ENCODE measurements at regions not wholly inside any gene's neighbourhood (a gene's known extent, or its start where the extent isn't known, plus 50 kb on each side); places are given as distances from the start of the nearest gene placed in this dataset.

GRCh38 chr6:102126488-102126887 lies 733.0 kb downstream of the GRIK2 start:
- Mint-ChIP-seq H3K9me3 (no peaks in the 10 kb centered on the region; the same call in 1 of the 2 replicates), H3K27me3 (ENCODE audit: low read depth) (no peaks in the 10 kb centered on the region), H3K36me3 (no peaks in the 10 kb centered on the region), H3K4me1 (peaks cover 11% of the 10 kb centered on the region), H3K27ac (no peak overlapping the region), H3K4me3 (no peak overlapping the region)
- POLR2A ChIA-PET: no interaction called here
- CTCF ChIA-PET: no interaction called here
- ATAC-seq: no peak
- TF ChIP-seq SOX15 (CRISPR knock-in tag; IDR thresholded peaks at IDR 0.05) (no peak), PREB (CRISPR knock-in tag; IDR thresholded peaks at IDR 0.05; ENCODE audit: borderline replicate concordance) (no peak), GABPB1 (CRISPR knock-in tag; IDR thresholded peaks at IDR 0.05) (no peak)
- DNase-seq (ENCODE audit: low spot score): no peak

DNA sequence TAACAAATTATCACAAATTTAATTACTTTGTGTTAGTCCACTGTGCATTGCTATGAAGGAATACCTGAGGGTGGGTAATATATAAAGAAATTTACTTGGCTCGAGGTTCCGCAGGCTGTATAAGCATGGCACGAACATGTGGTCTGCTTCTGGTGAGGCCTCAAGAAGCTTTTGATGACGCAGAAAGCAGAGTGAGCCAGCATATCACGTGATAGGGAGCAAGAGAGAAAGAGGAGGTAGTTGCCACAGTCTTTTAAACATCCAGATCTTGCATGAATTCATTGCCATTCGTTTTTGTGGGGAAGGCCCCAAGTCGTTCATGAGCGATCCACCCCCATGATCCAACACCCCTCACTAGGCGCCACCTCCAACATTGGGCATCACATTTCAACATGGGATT lies 733.7 kb downstream of the GRIK2 start:
- CTCF ChIA-PET: interaction anchor here (0.8 kb wide), 1 partner anchor 13 kb away, joined by 3 read pairs; no protein-coding TSS in a partner anchor

More for the DNA sequence above, 733.7 kb downstream of the GRIK2 start:
- TF ChIP-seq, protein P1, sequence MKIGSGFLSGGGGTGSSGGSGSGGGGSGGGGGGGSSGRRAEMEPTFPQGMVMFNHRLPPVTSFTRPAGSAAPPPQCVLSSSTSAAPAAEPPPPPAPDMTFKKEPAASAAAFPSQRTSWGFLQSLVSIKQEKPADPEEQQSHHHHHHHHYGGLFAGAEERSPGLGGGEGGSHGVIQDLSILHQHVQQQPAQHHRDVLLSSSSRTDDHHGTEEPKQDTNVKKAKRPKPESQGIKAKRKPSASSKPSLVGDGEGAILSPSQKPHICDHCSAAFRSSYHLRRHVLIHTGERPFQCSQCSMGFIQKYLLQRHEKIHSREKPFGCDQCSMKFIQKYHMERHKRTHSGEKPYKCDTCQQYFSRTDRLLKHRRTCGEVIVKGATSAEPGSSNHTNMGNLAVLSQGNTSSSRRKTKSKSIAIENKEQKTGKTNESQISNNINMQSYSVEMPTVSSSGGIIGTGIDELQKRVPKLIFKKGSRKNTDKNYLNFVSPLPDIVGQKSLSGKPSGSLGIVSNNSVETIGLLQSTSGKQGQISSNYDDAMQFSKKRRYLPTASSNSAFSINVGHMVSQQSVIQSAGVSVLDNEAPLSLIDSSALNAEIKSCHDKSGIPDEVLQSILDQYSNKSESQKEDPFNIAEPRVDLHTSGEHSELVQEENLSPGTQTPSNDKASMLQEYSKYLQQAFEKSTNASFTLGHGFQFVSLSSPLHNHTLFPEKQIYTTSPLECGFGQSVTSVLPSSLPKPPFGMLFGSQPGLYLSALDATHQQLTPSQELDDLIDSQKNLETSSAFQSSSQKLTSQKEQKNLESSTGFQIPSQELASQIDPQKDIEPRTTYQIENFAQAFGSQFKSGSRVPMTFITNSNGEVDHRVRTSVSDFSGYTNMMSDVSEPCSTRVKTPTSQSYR (CRISPR knock-in tag; IDR thresholded peaks at IDR 0.05): no peak
- TF ChIP-seq SOX15 (CRISPR knock-in tag; IDR thresholded peaks at IDR 0.05) (no peak), NR1H2 (CRISPR knock-in tag; IDR thresholded peaks at IDR 0.05) (no peak), CREB1 (CRISPR knock-in tag; IDR thresholded peaks at IDR 0.05) (no peak), FOXJ3 (CRISPR knock-in tag; IDR thresholded peaks at IDR 0.05; ENCODE audit: borderline replicate concordance) (no peak), ZNF396 (CRISPR knock-in tag; IDR thresholded peaks at IDR 0.05; ENCODE audit: borderline replicate concordance) (no peak), NFE2L1 (CRISPR knock-in tag; IDR thresholded peaks at IDR 0.05) (no peak), SP1 (CRISPR knock-in tag; conservative IDR thresholded peaks at IDR 0.05) (no peak), TP53 (CRISPR knock-in tag; IDR thresholded peaks at IDR 0.05) (no peak), NFATC4 (CRISPR knock-in tag; IDR thresholded peaks at IDR 0.05) (no peak), AFF4 (CRISPR knock-in tag; IDR thresholded peaks at IDR 0.05; ENCODE audit: borderline replicate concordance) (no peak)
- TF ChIP-seq, protein P2, sequence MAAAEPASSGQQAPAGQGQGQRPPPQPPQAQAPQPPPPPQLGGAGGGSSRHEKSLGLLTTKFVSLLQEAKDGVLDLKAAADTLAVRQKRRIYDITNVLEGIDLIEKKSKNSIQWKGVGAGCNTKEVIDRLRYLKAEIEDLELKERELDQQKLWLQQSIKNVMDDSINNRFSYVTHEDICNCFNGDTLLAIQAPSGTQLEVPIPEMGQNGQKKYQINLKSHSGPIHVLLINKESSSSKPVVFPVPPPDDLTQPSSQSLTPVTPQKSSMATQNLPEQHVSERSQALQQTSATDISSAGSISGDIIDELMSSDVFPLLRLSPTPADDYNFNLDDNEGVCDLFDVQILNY (CRISPR knock-in tag; IDR thresholded peaks at IDR 0.05): no peak
- TF ChIP-seq, protein P3, sequence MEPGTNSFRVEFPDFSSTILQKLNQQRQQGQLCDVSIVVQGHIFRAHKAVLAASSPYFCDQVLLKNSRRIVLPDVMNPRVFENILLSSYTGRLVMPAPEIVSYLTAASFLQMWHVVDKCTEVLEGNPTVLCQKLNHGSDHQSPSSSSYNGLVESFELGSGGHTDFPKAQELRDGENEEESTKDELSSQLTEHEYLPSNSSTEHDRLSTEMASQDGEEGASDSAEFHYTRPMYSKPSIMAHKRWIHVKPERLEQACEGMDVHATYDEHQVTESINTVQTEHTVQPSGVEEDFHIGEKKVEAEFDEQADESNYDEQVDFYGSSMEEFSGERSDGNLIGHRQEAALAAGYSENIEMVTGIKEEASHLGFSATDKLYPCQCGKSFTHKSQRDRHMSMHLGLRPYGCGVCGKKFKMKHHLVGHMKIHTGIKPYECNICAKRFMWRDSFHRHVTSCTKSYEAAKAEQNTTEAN (CRISPR knock-in tag; IDR thresholded peaks at IDR 0.05): no peak
- TF ChIP-seq, protein P4, sequence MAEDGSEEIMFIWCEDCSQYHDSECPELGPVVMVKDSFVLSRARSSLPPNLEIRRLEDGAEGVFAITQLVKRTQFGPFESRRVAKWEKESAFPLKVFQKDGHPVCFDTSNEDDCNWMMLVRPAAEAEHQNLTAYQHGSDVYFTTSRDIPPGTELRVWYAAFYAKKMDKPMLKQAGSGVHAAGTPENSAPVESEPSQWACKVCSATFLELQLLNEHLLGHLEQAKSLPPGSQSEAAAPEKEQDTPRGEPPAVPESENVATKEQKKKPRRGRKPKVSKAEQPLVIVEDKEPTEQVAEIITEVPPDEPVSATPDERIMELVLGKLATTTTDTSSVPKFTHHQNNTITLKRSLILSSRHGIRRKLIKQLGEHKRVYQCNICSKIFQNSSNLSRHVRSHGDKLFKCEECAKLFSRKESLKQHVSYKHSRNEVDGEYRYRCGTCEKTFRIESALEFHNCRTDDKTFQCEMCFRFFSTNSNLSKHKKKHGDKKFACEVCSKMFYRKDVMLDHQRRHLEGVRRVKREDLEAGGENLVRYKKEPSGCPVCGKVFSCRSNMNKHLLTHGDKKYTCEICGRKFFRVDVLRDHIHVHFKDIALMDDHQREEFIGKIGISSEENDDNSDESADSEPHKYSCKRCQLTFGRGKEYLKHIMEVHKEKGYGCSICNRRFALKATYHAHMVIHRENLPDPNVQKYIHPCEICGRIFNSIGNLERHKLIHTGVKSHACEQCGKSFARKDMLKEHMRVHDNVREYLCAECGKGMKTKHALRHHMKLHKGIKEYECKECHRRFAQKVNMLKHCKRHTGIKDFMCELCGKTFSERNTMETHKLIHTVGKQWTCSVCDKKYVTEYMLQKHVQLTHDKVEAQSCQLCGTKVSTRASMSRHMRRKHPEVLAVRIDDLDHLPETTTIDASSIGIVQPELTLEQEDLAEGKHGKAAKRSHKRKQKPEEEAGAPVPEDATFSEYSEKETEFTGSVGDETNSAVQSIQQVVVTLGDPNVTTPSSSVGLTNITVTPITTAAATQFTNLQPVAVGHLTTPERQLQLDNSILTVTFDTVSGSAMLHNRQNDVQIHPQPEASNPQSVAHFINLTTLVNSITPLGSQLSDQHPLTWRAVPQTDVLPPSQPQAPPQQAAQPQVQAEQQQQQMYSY (CRISPR knock-in tag; IDR thresholded peaks at IDR 0.05): no peak
- TF ChIP-seq, protein P5, sequence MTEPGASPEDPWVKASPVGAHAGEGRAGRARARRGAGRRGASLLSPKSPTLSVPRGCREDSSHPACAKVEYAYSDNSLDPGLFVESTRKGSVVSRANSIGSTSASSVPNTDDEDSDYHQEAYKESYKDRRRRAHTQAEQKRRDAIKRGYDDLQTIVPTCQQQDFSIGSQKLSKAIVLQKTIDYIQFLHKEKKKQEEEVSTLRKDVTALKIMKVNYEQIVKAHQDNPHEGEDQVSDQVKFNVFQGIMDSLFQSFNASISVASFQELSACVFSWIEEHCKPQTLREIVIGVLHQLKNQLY (CRISPR knock-in tag; IDR thresholded peaks at IDR 0.05): no peak
- H3K9me3 Mint-ChIP-seq: no peaks in the 10 kb centered on the region; the same call in 1 of the 2 replicates
- H3K36me3 Mint-ChIP-seq: no peaks in the 10 kb centered on the region
- no peak overlapping the region for H3K4me3 Mint-ChIP-seq
- H3K27me3 Mint-ChIP-seq (ENCODE audit: low read depth): no peaks in the 10 kb centered on the region
- ATAC-seq (no peak), DNase-seq (ENCODE audit: low spot score) (no peak)
- POLR2A ChIA-PET: no interaction called here
- peaks cover 11% of the 10 kb centered on the region for H3K4me1 Mint-ChIP-seq
- no peak overlapping the region for H3K27ac Mint-ChIP-seq
